ENCODE measurements at regions not wholly inside any gene's neighbourhood (a gene's known extent, or its start where the extent isn't known, plus 50 kb on each side); places are given as distances from the start of the nearest gene placed in this dataset.
"Not testable (repeated sequence)": the region's sequence is repeated elsewhere in the genome, so short reads cannot be mapped to it uniquely, and the experiment has no call there.

DNA sequence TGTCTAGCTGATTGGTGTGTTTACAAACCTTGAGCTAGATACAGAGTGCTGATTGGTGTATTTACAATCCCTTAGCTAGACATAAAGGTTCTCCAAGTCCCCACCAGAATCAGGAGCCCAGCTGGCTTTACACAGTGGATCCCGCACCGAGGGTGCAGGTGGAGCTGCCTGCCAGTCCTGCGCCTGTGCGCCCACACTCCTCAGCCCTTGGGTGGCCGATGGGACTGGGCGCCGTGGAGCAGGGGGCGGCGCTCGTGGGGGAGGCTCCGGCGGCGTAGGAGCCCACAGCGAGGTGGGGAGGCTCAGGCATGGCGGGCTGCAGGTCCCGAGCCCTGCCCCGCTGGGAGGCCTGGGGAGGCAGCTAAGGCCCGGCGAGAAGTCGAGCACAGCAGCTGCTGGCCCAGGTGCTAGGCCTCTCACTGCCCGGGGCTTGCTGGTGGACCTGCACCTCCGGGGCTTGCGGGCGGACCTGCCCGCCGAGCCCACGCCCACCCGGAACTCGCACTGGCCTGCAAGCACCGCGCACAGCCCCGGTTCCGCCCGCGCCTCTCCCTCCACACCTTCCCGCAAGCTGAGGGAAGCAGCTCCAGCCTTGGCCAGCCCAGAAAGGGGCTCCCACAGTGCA is 51.0 kb upstream of the CDYL start:
- H3K27me3 ChIP-seq (ENCODE audit: low read depth, low read length); H3K4me3 ChIP-seq (ENCODE audit: low read length); H3K9ac ChIP-seq (ENCODE audit: low read length); H3K9me3 ChIP-seq (ENCODE audit: insufficient read depth, low read length); H3K79me2 ChIP-seq (ENCODE audit: low read length); H4K20me1 ChIP-seq (ENCODE audit: insufficient read depth, low read length); H2AFZ ChIP-seq (ENCODE audit: low read depth, low read length); H3K4me2 ChIP-seq (ENCODE audit: low read length); H3K27ac ChIP-seq (ENCODE audit: low read length); H3K4me1 ChIP-seq (ENCODE audit: low read length); H3K36me3 ChIP-seq (replicated peaks; ENCODE audit: low read depth, low read length): not testable (repeated sequence)

DNA sequence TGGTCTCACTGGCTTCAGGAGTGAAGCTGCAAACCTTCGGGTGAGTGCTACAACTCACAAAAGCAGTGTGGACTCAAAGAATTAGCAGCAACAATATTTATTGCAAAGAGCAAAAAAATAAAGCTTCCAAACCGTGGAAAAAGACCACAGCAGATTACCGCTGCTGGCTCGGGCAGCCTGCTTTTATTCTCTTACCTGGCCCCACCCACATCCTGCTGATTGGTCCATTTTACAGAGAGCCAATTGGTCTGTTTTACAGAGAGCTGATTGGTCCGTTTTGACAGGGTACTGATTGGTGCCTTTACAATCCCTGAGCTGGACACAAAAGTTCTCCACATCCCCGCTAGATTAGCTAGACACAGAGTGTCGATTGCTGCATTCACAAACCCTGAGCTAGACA is 51.5 kb upstream of the CDYL start:
- H3K36me3 ChIP-seq (replicated peaks; ENCODE audit: low read depth, low read length); H4K20me1 ChIP-seq (ENCODE audit: insufficient read depth, low read length); H3K9ac ChIP-seq (ENCODE audit: low read length); H3K9me3 ChIP-seq (ENCODE audit: insufficient read depth, low read length); H3K4me1 ChIP-seq (ENCODE audit: low read length); H3K4me3 ChIP-seq (ENCODE audit: low read length); H2AFZ ChIP-seq (ENCODE audit: low read depth, low read length); H3K79me2 ChIP-seq (ENCODE audit: low read length); H3K27me3 ChIP-seq (ENCODE audit: low read depth, low read length); H3K4me2 ChIP-seq (ENCODE audit: low read length); H3K27ac ChIP-seq (ENCODE audit: low read length): not testable (repeated sequence)

DNA sequence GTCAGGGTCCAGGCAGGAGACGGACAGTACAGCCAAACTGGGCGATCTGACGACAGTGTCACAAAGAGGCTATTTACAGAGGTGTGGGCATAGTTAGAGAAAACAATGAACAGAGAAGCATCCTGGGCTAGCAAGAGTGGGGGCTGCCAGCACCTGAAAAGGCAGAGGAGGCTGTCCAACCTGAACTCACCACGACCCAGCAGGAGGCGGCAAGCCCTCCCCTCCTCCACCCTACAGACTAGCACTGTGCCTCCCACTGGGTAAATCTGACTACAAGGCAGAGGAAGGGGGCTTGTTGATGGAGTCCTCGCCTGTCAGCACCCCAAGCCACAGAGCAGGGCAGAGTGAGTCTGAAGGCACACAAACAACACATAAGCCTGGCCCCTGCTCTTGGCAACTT is 52.8 kb upstream of the CDYL start:
- H3K9me3 ChIP-seq (ENCODE audit: insufficient read depth, low read length), result no peaks in the 10 kb centered on the region
- no peak overlapping the region for H3K4me3 ChIP-seq (ENCODE audit: low read length)
- no peak overlapping the region for H3K27ac ChIP-seq (ENCODE audit: low read length)
- no peaks in the 10 kb centered on the region for H3K79me2 ChIP-seq (ENCODE audit: low read length)
- H3K27me3 ChIP-seq (ENCODE audit: low read depth, low read length), result no peaks in the 10 kb centered on the region
- H2AFZ ChIP-seq (ENCODE audit: low read depth, low read length), result no peak overlapping the region
- H3K4me2 ChIP-seq (ENCODE audit: low read length), result no peak overlapping the region
- H4K20me1 ChIP-seq (ENCODE audit: insufficient read depth, low read length), result no peaks in the 10 kb centered on the region
- H3K36me3 ChIP-seq (replicated peaks; ENCODE audit: low read depth, low read length), result no peaks in the 10 kb centered on the region
- no peak overlapping the region for H3K9ac ChIP-seq (ENCODE audit: low read length)
- TF ChIP-seq CTCF (IDR thresholded peaks at IDR 0.05; ENCODE audit: low read depth, low read length) (no peak), EZH2phosphoT487 (IDR thresholded peaks at IDR 0.05; ENCODE audit: low read depth) (no peak)
- H3K4me1 ChIP-seq (ENCODE audit: low read length), result peaks cover 7% of the 10 kb centered on the region

GRCh38 chr6:4721368-4721767 is 54.8 kb upstream of the CDYL start:
- H4K20me1 ChIP-seq (ENCODE audit: insufficient read depth, low read length); H3K36me3 ChIP-seq (replicated peaks; ENCODE audit: low read depth, low read length); H3K79me2 ChIP-seq (ENCODE audit: low read length); H3K9ac ChIP-seq (ENCODE audit: low read length); H3K9me3 ChIP-seq (ENCODE audit: insufficient read depth, low read length); H3K27ac ChIP-seq (ENCODE audit: low read length); H3K4me1 ChIP-seq (ENCODE audit: low read length); H3K27me3 ChIP-seq (ENCODE audit: low read depth, low read length); H3K4me3 ChIP-seq (ENCODE audit: low read length); H3K4me2 ChIP-seq (ENCODE audit: low read length); H2AFZ ChIP-seq (ENCODE audit: low read depth, low read length): not testable (repeated sequence)

- H3K9ac ChIP-seq (ENCODE audit: low read length), result no peak overlapping the region
These were observed 56.7 kb upstream of the CDYL start for GRCh38 chr6:4719491-4719890.

More at GRCh38 chr6:4719491-4719890, 56.7 kb upstream of the CDYL start:
- Histone ChIP-seq H3K79me2 (ENCODE audit: low read length) (no peaks in the 10 kb centered on the region), H3K4me3 (ENCODE audit: low read length) (no peak overlapping the region), H3K9me3 (ENCODE audit: insufficient read depth, low read length) (no peaks in the 10 kb centered on the region), H3K36me3 (replicated peaks; ENCODE audit: low read depth, low read length) (no peaks in the 10 kb centered on the region), H3K27me3 (ENCODE audit: low read depth, low read length) (no peaks in the 10 kb centered on the region), H4K20me1 (ENCODE audit: insufficient read depth, low read length) (no peaks in the 10 kb centered on the region), H2AFZ (ENCODE audit: low read depth, low read length) (no peak overlapping the region), H3K4me1 (ENCODE audit: low read length) (no peaks in the 10 kb centered on the region), H3K27ac (ENCODE audit: low read length) (no peak overlapping the region), H3K4me2 (ENCODE audit: low read length) (no peak overlapping the region)
- TF ChIP-seq CTCF (IDR thresholded peaks at IDR 0.05; ENCODE audit: low read depth, low read length) (no peak), EZH2phosphoT487 (IDR thresholded peaks at IDR 0.05; ENCODE audit: low read depth) (no peak)
